Esophagus squamous epithelium (tissue), 5 donors: ENCODE measurements at regions not wholly inside any gene's neighbourhood (a gene's known extent, or its start where the extent isn't known, plus 50 kb on each side); places are given as distances from the start of the nearest gene placed in this dataset.

Experiments used
- DNase-seq: peaks from one replicate; lab custom pipeline; 2025; lab: John Stamatoyannopoulos, UW
- H3K27ac ChIP-seq, 4 donors: fragments of 200-600 bp; sonication (generic); one replicate each; pipeline ENCODE4 v1.5.1; 2016 to 2019; ENCODE audit warnings: mild to moderate bottlenecking in 1 of 4
- H3K27me3 ChIP-seq, 4 donors: fragments of 200-600 bp; sonication (generic); 1 replicate in 3 of 4; 2 replicates in 1 of 4; pipeline versions ENCODE4 v1.5.1 to v1.6.0; 2017 to 2021; ENCODE audit warnings: antibody characterized with exemption in 1 of 4
- H3K36me3 ChIP-seq, 3 donors: fragments of 200-600 bp; sonication (generic); one replicate each; pipeline ENCODE4 v1.5.1; 2016 to 2019
- H3K4me1 ChIP-seq, 3 donors: fragments of 200-600 bp; sonication (generic); one replicate each; pipeline ENCODE4 v1.5.1; 2017 to 2019
- H3K4me3 ChIP-seq, 4 donors: fragments of 200-600 bp; sonication (generic); 1 replicate in 3 of 4; 2 replicates in 1 of 4; pipeline ENCODE4 v1.5.1; 2016 to 2019; ENCODE audit warnings: mild to moderate bottlenecking in 2 of 4, moderate library complexity in 1 of 4
- H3K9me3 ChIP-seq, 3 donors: fragments of 200-600 bp; sonication (generic); one replicate each; pipeline ENCODE4 v1.5.1; 2016 to 2019
- POLR2A ChIP-seq, 4 donors: fragments of 450-650 bp; IDR thresholded peaks; one replicate each; pipeline ENCODE4 v1.6.1; 2017; ENCODE audit warnings: antibody characterized with exemption in 4 of 4, mild to moderate bottlenecking in 4 of 4, moderate library complexity in 3 of 4
- WGBS, 2 donors: methylation state at CpG; one replicate each; pipeline ENCODE4 v1.1.5; 2018; 5-methylcytosine and 5-hydroxymethylcytosine counted together
- intact Hi-C: fragments of 100-400 bp; cut with DNase I; formaldehyde crosslinking; loops from one replicate; pipeline ENCODE4 v1.15.0; 2022
- TF ChIP-seq, protein P1 (sequence below), 6 experiments: fragments of 450-650 bp in 4 of 6; fragments of 200-600 bp in 2 of 6; sonication (generic) in 2 of 6; IDR thresholded peaks; one replicate each; pipeline ENCODE4 v1.5.1; 2016 to 2019; ENCODE audit warnings: antibody characterized with exemption in 6 of 6, mild to moderate bottlenecking in 4 of 6, moderate library complexity in 4 of 6
- donor health status: DM: yes; HTN: yes; CAD: no.

GRCh38 chr3:162295323-162295983, 798.8 kb downstream of the OTOL1 start:
- 65 to 72% methylated on average over 6 of the region's 6 CpGs for WGBS, 2 donors
- no peak for TF ChIP-seq POLR2A (IDR thresholded peaks at IDR 0.05)
- TF ChIP-seq, protein P1, sequence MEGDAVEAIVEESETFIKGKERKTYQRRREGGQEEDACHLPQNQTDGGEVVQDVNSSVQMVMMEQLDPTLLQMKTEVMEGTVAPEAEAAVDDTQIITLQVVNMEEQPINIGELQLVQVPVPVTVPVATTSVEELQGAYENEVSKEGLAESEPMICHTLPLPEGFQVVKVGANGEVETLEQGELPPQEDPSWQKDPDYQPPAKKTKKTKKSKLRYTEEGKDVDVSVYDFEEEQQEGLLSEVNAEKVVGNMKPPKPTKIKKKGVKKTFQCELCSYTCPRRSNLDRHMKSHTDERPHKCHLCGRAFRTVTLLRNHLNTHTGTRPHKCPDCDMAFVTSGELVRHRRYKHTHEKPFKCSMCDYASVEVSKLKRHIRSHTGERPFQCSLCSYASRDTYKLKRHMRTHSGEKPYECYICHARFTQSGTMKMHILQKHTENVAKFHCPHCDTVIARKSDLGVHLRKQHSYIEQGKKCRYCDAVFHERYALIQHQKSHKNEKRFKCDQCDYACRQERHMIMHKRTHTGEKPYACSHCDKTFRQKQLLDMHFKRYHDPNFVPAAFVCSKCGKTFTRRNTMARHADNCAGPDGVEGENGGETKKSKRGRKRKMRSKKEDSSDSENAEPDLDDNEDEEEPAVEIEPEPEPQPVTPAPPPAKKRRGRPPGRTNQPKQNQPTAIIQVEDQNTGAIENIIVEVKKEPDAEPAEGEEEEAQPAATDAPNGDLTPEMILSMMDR (IDR thresholded peaks at IDR 0.05), result no peak
- no peaks in the 10 kb centered on the region for H3K9me3 ChIP-seq
- no peaks in the 10 kb centered on the region for H3K4me1 ChIP-seq
- no peak overlapping the region for H3K27ac ChIP-seq
- H3K27me3 ChIP-seq, result no peaks in the 10 kb centered on the region
- H3K36me3 ChIP-seq, result no peaks in the 10 kb centered on the region
- intact Hi-C loops, result no loop called here
- H3K4me3 ChIP-seq, result no peak overlapping the region
- no peak for DNase-seq

DNA sequence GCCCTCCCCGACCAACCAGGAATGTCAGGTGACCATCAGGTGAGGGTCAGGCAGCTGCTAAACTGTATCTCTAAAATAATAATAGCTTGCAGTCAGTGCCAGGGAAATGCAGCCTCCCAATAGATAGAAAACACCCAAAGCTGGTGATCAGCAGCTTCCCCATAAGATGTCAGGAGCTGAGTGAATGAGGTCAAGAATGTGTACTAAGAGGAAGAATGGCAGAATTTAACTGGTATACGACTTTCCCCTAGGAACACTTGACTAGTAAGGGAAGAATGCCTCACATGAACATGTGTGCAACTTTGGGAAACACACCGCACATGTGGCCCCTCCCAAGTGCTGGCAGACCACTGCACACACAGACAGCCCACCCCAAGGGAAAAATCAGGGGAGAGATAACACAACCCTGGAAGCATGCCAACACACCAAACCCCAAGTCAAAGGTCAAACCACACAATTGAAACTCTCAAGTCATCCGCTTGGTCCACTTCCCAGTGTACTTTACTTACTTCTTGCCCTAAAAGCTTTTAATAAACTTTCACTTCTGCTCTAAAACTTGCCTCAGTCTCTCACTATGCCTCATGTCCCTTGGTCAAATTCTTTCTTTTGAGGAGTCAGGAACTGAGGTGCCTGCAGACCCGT, 806.5 kb downstream of the OTOL1 start:
- H3K4me3 ChIP-seq, result no peak overlapping the region

DNA sequence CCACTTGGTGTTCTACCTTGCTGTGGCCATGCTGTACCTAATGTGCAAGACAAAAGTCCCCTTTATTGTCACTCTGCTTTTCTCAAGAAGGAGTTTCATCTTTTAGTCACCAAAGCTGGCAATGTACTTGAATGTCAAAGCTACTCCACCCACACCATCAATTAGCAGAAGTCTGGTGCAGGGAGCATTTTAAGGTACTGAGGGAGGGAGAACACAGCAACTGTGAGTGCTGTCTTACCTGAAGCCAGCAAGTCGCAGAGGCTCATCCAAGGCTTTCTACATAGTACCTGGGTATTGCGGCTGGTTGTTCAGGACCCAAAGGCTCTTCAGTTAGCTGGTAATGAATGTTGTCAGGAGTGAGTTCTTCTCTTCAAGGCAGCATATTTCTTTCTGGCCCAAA, 820.4 kb downstream of the OTOL1 start:
- intact Hi-C loops, result no loop called here
- Histone ChIP-seq H3K27ac (no peak overlapping the region), H3K4me3 (no peak overlapping the region), H3K4me1 (no peaks in the 10 kb centered on the region), H3K9me3 (peaks cover 0 to 4% (median 0%) of the 10 kb centered on the region in 3 donors), H3K36me3 (no peaks in the 10 kb centered on the region), H3K27me3 (no peaks in the 10 kb centered on the region)
- WGBS, 2 donors, result 94 to 100% methylated on average over 2 of the region's 2 CpGs
- TF ChIP-seq POLR2A (IDR thresholded peaks at IDR 0.05), result no peak
- TF ChIP-seq, protein P1 (IDR thresholded peaks at IDR 0.05), result no peak
- no peak for DNase-seq

More for the DNA sequence above, 806.5 kb downstream of the OTOL1 start:
- H3K27me3 ChIP-seq, result no peaks in the 10 kb centered on the region
- TF ChIP-seq POLR2A (IDR thresholded peaks at IDR 0.05), result no peak
- TF ChIP-seq, protein P1 (IDR thresholded peaks at IDR 0.05), result no peak
- peaks cover 0 to 2% (median 0%) of the 10 kb centered on the region in 3 donors for H3K9me3 ChIP-seq
- H3K27ac ChIP-seq, result no peak overlapping the region
- no peaks in the 10 kb centered on the region for H3K36me3 ChIP-seq
- intact Hi-C loops, result no loop called here
- no peaks in the 10 kb centered on the region for H3K4me1 ChIP-seq
- 54 to 67% methylated on average over 5 of the region's 5 CpGs for WGBS, 2 donors
- DNase-seq, result no peak

- 79 to 84% methylated on average over 1 of the region's 1 CpG for WGBS, 2 donors
These were observed 832.0 kb downstream of the OTOL1 start for GRCh38 chr3:162328649-162329048.

DNA sequence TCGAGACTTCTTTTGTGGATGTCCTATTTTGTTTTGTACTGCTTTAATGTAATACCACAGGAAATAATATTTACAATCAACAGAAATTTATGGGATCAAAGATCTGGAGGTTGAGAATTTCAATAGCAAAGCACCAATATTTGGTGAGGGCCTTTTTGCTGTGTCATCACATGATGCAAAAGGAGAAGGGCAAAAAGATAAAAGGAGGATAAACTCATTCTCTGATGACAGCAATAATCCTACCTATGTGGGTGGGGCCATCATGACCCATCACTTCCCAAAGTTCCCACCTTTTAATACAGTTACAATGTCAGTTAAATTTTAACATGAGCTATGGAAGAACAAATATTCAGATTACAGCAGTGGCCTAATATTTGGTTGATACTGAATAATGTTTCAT, 832.9 kb downstream of the OTOL1 start:
- no peak overlapping the region for H3K27ac ChIP-seq
- H3K9me3 ChIP-seq, result no peaks in the 10 kb centered on the region
- H3K4me3 ChIP-seq, result no peak overlapping the region
- WGBS, 2 donors, result 60 to 71% methylated on average over 1 of the region's 1 CpG
- intact Hi-C loops, result no loop called here
- H3K27me3 ChIP-seq, result no peaks in the 10 kb centered on the region
- TF ChIP-seq, protein P1 (IDR thresholded peaks at IDR 0.05), result no peak
- TF ChIP-seq POLR2A (IDR thresholded peaks at IDR 0.05), result no peak
- no peak for DNase-seq
- no peaks in the 10 kb centered on the region for H3K4me1 ChIP-seq
- no peaks in the 10 kb centered on the region for H3K36me3 ChIP-seq

More at GRCh38 chr3:162328649-162329048, 832.0 kb downstream of the OTOL1 start:
- intact Hi-C loops, result no loop called here
- Histone ChIP-seq H3K36me3 (no peaks in the 10 kb centered on the region), H3K27me3 (no peaks in the 10 kb centered on the region), H3K4me3 (no peak overlapping the region), H3K4me1 (no peaks in the 10 kb centered on the region), H3K9me3 (no peaks in the 10 kb centered on the region), H3K27ac (no peak overlapping the region)
- DNase-seq, result no peak
- TF ChIP-seq POLR2A (IDR thresholded peaks at IDR 0.05), result no peak
- TF ChIP-seq, protein P1 (IDR thresholded peaks at IDR 0.05), result no peak
